ENCODE measurements at regions not wholly inside any gene's neighbourhood (a gene's known extent, or its start where the extent isn't known, plus 50 kb on each side); places are given as distances from the start of the nearest gene placed in this dataset.

DNA sequence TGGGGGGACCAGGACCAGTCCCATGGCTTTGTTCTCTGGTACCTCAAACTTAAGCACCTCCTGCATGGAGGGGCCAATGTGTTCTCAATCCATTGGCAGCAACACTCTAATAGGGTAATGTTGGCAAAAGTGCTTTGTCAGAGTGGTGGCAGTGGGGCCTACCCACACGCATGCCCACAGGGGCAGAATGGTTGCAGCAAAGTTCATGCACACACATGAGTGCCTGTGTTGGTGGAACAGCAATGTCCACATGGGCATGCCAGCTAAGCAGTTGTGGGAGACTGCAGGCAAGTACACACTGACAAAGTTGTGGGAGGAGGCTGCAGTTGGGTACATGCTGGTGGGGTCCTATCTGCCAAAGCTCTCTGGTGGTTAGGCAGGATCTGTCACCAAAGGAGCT, 645.2 kb downstream of the ZNF385D start:
- CTCF ChIA-PET, result no interaction called here

GRCh38 chr3:21100656-21101359, 650.2 kb downstream of the ZNF385D start:
- WGBS (ENCODE audit: missing lambda C conversion rate), result 7% methylated on average over 6 of the region's 6 CpGs
- CTCF ChIA-PET, result no interaction called here
- no peak for DNase-seq (ENCODE audit: low read depth in 1 of 2, low spot score in 1 of 2)
- ATAC-seq, result no peak
- Histone ChIP-seq H3K27ac (no peak overlapping the region), H3K4me2 (no peak overlapping the region), H3K9me3 (0 out of 3 replicates have a peak, but pooled peaks cover 2% of the 10 kb centered on the region), H3K4me3 (no peak overlapping the region), H3K4me1 (no peaks in the 10 kb centered on the region)
- FAIRE-seq, result no peak
- POLR2A ChIA-PET, result no interaction called here
- TF ChIP-seq EP300 (IDR thresholded peaks at IDR 0.05) (no peak), KDM5A (IDR thresholded peaks at IDR 0.05) (no peak), FOXS1 (CRISPR knock-in tag; IDR thresholded peaks at IDR 0.05) (no peak)
- TF ChIP-seq, protein P1, sequence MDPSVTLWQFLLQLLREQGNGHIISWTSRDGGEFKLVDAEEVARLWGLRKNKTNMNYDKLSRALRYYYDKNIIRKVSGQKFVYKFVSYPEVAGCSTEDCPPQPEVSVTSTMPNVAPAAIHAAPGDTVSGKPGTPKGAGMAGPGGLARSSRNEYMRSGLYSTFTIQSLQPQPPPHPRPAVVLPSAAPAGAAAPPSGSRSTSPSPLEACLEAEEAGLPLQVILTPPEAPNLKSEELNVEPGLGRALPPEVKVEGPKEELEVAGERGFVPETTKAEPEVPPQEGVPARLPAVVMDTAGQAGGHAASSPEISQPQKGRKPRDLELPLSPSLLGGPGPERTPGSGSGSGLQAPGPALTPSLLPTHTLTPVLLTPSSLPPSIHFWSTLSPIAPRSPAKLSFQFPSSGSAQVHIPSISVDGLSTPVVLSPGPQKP (IDR thresholded peaks at IDR 0.05; ENCODE audit: low read depth, low read length), result no peak

More for the DNA sequence above, 645.2 kb downstream of the ZNF385D start:
- TF ChIP-seq RAD21 (conservative IDR thresholded peaks at IDR 0.05 in 1 of 2, IDR thresholded peaks at IDR 0.05 in 1 of 2) (no peak), MAZ (IDR thresholded peaks at IDR 0.05; ENCODE audit: borderline replicate concordance, low read depth, low read length) (no peak), NPAS2 (CRISPR knock-in tag; IDR thresholded peaks at IDR 0.05; ENCODE audit: borderline replicate concordance) (no peak)
- TF ChIP-seq, protein P2, sequence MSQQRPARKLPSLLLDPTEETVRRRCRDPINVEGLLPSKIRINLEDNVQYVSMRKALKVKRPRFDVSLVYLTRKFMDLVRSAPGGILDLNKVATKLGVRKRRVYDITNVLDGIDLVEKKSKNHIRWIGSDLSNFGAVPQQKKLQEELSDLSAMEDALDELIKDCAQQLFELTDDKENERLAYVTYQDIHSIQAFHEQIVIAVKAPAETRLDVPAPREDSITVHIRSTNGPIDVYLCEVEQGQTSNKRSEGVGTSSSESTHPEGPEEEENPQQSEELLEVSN (IDR thresholded peaks at IDR 0.05; ENCODE audit: borderline replicate concordance, low read depth), result no peak
- DNase-seq (ENCODE audit: low read depth in 1 of 2, low spot score in 1 of 2) (no peak), FAIRE-seq (no peak), ATAC-seq (no peak)
- Histone ChIP-seq H3K4me2 (no peak overlapping the region), H3K4me3 (no peak overlapping the region), H3K4me1 (no peaks in the 10 kb centered on the region), H3K9me3 (0 out of 3 replicates have a peak, but pooled peaks cover 2% of the 10 kb centered on the region), H3K27ac (no peak overlapping the region)
- WGBS (ENCODE audit: missing lambda C conversion rate), result no CpG with 5 or more reads among the region's 1 CpG
- POLR2A ChIA-PET, result no interaction called here

DNA sequence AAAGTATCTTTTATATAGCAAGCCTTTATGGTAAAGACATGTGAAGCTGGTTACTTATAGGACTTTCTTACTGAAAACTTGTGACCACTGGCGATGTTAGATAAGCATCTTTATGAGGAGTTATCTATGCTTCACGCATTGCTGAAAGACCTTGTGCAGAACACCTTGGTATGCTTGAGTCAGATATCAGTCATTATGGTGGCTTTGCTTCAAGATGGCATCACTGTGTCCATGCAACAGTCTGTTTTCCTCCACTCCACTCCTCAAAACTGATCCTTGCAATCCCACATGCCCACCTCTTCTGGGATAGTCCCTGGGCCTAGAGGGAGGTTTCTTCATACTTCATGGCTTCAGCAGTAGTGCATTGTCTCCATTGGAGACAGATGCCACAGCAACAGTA, 656.3 kb downstream of the ZNF385D start:
- TF ChIP-seq TP53 (CRISPR knock-in tag; IDR thresholded peaks at IDR 0.05) (no peak), BHLHE40 (IDR thresholded peaks at IDR 0.05; ENCODE audit: low read depth, low read length) (no peak), KDM1A (IDR thresholded peaks at IDR 0.05; ENCODE audit: low read depth) (no peak), CTCF (IDR thresholded peaks at IDR 0.05) (no peak), PBX3 (IDR thresholded peaks at IDR 0.05) (no peak), FOSB (CRISPR knock-in tag; IDR thresholded peaks at IDR 0.05) (no peak), HOXB13 (CRISPR knock-in tag; IDR thresholded peaks at IDR 0.05; ENCODE audit: low read depth) (no peak), HOXA7 (CRISPR knock-in tag; IDR thresholded peaks at IDR 0.05) (no peak), POLR2A (IDR thresholded peaks at IDR 0.05; ENCODE audit: low read length) (no peak), JUN (IDR thresholded peaks at IDR 0.05) (no peak), RAD21 (conservative IDR thresholded peaks at IDR 0.05 in 1 of 2, IDR thresholded peaks at IDR 0.05 in 1 of 2) (no peak)
- DNase-seq (ENCODE audit: low read depth in 1 of 2, low spot score in 1 of 2) (no peak), FAIRE-seq (no peak), ATAC-seq (no peak)
- H3K4me2 ChIP-seq, result no peak overlapping the region
- ChIA-PET CTCF (no interaction called here), POLR2A (no interaction called here)
- no peak overlapping the region for H3K27ac ChIP-seq
- 7% methylated on average over 2 of the region's 2 CpGs for WGBS (ENCODE audit: missing lambda C conversion rate)
- H3K9me3 ChIP-seq, result no peaks in the 10 kb centered on the region
- H3K4me1 ChIP-seq, result no peaks in the 10 kb centered on the region
- H3K4me3 ChIP-seq, result no peak overlapping the region

Measured in A549 (cell line).